HK-2 (cell line): ENCODE measurements at regions not wholly inside any gene's neighbourhood (a gene's known extent, or its start where the extent isn't known, plus 50 kb on each side); places are given as distances from the start of the nearest gene placed in this dataset.
"Not testable (repeated sequence)": the region's sequence is repeated elsewhere in the genome, so short reads cannot be mapped to it uniquely, and the experiment has no call there.

Experiments used
- DNase-seq: peaks from one replicate; pipeline ENCODE4 v3.0.0-alpha.2; 2018; ENCODE audit not compliant: unreplicated experiment

DNA sequence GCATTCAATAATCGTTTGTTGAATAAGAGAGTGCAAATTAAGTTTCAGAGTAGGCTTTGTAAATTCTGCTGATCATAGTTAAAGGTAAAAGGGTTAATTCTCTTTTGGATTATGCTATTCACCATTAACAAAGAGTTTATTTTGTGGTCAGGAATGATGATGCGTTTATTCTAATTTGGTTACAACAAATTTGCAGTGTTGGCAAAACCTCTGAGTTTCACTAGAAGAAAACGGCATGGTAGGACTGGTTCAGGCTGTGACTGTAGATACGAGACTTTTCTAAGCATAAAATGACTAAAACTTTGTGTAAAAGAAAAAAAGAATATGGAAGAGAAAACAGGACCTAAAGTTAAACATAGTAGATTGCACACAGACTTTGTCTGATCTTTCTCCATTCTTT lies 234.7 kb downstream of the TLR4 start:
- no peak for DNase-seq

DNA sequence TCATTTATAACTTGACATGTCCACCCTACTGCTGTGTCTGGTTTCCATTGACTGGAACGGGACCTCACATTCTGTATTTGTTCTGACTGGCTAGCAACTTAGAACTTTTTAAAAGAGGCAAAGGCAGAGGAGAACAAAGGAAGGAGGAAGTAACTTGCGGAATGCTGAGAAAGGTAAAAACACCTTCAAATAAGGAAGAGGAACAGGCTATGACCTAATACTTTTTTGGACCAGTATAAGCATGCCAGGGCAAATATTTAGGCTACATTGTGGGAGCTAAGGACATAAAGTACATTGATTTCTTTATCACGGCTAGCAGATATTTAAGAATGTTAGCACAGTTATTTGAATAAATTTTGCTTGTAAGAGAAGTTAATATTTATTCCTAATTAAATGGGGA lies 240.5 kb downstream of the TLR4 start:
- DNase-seq = not testable (repeated sequence)

GRCh38 chr9:117945286-117945685 lies 241.1 kb downstream of the TLR4 start:
- no peak for DNase-seq

- no peak for DNase-seq
These were observed 246.9 kb downstream of the TLR4 start for GRCh38 chr9:117951127-117951526.

- DNase-seq = no peak
These were observed 248.4 kb downstream of the TLR4 start for GRCh38 chr9:117952581-117952980.

DNA sequence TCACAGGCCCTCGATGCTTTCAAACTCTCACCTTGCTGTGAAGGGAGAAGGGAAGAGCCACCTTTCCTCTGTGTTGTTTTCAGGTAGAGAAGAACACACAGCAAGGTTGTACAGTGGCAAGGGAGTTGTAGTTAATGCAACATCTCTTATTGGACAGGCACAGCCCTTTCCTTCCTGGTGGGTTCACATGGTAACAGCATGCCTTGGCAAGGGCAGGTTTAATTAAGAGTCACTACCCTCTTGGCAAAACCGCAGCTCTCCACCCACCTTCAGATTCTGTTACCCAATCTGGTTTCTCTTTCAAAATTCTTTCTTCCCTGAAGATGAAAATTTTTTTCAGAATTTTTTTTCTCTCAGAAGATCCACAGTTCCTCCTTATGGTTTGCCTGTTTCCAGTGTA lies 253.1 kb downstream of the TLR4 start:
- no peak for DNase-seq

- no peak for DNase-seq
These were observed 254.5 kb downstream of the TLR4 start for GRCh38 chr9:117958726-117959125.

DNA sequence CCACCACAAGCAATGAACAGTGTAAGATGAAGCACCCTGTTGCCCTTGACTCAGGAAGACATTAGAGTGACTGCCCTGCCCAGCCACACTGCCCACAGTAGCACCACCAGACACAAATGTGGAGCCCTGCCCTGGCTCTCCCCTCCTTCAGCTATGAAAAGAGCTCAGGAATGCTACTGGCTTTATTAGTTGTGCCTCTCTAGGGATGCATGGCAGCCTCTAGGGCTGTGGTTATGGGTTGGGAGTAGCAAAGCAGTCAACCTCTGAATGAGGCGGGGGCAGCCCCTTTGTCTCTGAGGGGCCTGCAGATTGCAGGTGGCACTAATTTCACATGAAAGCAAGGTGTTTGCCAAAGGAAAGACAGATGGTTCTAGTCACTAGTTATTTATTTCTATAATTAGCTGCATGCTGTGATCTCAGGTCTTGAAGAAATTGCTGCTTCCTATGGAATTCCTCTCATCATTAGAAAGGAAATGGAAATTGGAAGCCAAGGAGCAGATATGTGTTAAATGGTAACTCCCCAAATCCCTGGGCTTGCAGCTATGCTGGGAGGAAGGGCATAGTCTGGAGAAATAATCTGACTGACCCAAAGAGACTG lies 259.4 kb downstream of the TLR4 start:
- DNase-seq = no peak

GRCh38 chr9:117970276-117971050 lies 266.3 kb downstream of the TLR4 start:
- no peak for DNase-seq

DNA sequence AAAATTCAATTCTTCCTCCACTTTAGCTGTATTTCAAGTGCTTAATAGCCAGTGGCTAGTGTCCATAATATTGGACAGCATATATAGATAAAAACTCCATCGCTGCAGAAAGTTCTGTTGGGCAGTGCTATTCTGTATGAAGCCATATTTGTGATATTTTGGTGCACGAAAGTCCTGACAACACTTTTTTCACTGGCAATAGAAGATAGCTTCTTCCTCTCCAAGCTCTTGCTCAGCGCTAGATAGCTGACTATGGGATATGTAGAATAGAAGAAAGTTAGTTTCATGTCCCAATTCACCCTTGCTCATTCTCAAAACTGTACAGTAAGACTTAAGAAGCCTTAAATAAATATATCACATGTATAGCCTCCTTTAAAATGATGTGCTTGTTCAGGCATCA lies 269.9 kb downstream of the TLR4 start:
- DNase-seq = no peak

GRCh38 chr9:117979914-117980313 lies 275.7 kb downstream of the TLR4 start:
- DNase-seq = no peak

GRCh38 chr9:117987945-117988344 lies 283.7 kb downstream of the TLR4 start:
- DNase-seq = no peak

DNA sequence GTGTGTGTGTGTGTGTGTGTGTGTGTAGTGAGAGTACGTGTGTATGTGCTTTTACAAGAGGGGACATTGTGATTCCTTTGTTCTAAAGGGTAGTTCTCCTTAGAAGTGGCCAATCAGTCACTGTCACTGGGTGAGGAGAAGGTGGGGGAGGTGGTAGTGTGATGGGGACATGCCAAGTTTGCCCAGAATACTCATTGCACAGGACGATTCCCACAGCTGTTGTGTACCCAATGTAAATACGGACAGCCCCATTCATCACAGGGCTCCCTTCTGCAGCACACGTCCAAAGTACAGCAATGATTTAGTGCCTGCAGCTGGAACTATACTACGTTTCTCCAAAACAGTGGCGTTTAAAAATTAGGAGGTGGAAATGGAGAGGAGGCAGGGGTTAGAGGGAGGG lies 287.8 kb downstream of the TLR4 start:
- DNase-seq = no peak

DNA sequence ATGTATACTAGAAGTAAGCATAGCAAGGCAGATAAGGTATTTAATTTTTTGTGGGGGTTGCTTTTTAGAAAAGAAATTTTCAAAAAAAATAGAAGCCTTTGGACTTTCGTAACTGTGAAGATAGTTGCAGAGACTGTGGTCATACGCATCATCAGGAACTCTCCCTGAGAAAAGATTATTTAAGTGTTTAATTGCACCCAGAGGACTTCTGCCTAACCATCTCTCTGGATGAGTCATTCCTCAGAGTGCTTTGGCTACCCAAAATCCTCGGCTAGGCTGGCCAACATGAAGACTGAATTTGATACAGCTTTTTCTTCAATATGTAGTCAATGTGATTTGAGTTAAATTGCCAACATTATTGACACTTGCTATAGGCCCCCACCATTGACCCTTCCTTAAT lies 296.4 kb downstream of the TLR4 start:
- DNase-seq = no peak

GRCh38 chr9:118003240-118003639 lies 299.0 kb downstream of the TLR4 start:
- no peak for DNase-seq

DNA sequence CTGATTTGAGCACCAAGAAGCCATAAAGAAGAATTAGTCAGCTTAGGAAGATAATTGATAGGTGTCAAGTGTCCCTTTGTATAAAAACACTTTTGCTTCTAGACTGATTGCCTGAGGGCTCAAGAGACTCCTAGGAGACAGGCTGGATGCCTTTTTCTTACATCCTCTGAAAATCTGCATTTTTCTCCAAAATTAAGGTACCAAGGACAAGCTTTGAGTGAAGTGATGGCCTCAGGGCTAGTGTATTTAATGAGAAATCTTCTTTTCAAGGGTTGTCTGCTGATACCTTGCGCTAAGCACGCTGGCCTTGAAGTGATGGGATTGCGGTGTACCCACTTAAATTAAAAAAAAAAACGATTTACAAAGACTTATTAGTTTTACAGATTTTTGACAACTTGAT lies 304.0 kb downstream of the TLR4 start:
- no peak for DNase-seq

GRCh38 chr9:118009614-118010013 lies 305.4 kb downstream of the TLR4 start:
- DNase-seq = no peak

GRCh38 chr9:118017607-118018122 lies 313.5 kb downstream of the TLR4 start:
- no peak for DNase-seq

GRCh38 chr9:118023644-118024043 lies 319.4 kb downstream of the TLR4 start:
- DNase-seq = no peak

- no peak for DNase-seq
These were observed 324.0 kb downstream of the TLR4 start for GRCh38 chr9:118028225-118028624.

- no peak for DNase-seq
These were observed 325.2 kb downstream of the TLR4 start for GRCh38 chr9:118029425-118029824.

DNA sequence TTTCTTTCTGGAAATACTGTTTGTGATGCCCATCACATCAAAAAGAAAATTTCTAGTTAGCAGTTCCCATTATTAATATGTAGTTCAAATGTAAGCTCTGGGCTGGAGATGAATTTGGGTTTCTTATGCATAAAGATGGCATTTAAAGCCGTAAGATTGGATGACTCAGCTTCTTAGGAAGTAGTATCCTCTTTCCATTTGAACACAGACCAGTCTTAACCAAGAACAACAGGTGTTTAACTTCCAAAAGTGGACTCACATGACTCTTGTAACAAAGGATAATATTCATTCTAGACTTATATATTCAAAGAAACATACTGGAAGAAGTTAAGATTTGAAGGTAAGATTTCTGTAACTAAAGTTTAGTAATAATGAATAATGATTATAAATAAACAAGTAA lies 330.5 kb downstream of the TLR4 start:
- DNase-seq = no peak

DNA sequence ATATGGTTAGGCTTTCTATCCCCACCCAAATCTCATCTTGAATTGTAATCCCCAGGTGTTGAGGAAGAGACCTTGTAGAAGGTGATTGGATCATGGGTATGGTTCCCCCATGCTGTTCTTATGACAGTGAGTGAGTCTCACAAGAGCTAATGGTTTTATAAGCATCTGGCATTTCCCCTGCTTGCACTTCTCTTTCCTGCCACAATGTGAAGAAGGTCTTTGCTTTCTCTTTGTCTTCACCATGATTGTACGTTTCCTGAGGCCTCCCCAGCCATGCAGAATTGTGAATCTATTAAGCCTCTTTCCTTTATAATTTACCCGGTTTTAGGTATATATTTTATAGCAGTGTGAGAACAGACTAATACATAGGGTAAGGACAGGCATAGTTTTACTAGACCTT lies 334.5 kb downstream of the TLR4 start:
- DNase-seq = no peak

GRCh38 chr9:118058227-118058626 lies 354.0 kb downstream of the TLR4 start:
- no peak for DNase-seq
